Vagina (tissue), 2 donors: ENCODE measurements at regions not wholly inside any gene's neighbourhood (a gene's known extent, or its start where the extent isn't known, plus 50 kb on each side); places are given as distances from the start of the nearest gene placed in this dataset.

Experiments
- DNase-seq, 2 donors: peaks; one replicate each; pipeline ENCODE4 v3.0.0-alpha.2; 2017; ENCODE audit errors: extremely low spot score in 2 of 2
- H3K27ac ChIP-seq: fragments of 200-600 bp; sonication (generic); one replicate; pipeline ENCODE4 v1.5.1; 2019
- H3K27me3 ChIP-seq: fragments of 200-600 bp; sonication (generic); one replicate; pipeline ENCODE4 v1.5.1; 2019
- H3K36me3 ChIP-seq, 2 donors: fragments of 200-600 bp; sonication (generic); one replicate each; pipeline ENCODE4 v1.5.1; 2017 to 2019
- H3K4me1 ChIP-seq: fragments of 200-600 bp; sonication (generic); one replicate; pipeline ENCODE4 v1.5.1; 2019
- H3K4me3 ChIP-seq, 2 donors: fragments of 200-600 bp; sonication (generic); 1 replicate in 1 of 2; 2 replicates in 1 of 2; pipeline ENCODE4 v1.5.1; 2016 to 2019
- H3K9me3 ChIP-seq: fragments of 200-600 bp; sonication (generic); one replicate; pipeline ENCODE4 v1.5.1; 2019
- POLR2A ChIP-seq, 2 donors: fragments of 450-650 bp; IDR thresholded peaks; one replicate each; pipeline ENCODE4 v1.6.1; 2017; ENCODE audit warnings: antibody characterized with exemption in 2 of 2, mild to moderate bottlenecking in 2 of 2, moderate library complexity in 2 of 2
- POLR2AphosphoS5 ChIP-seq, 2 donors: sonication (generic); formaldehyde crosslinking; IDR thresholded peaks; one replicate each; pipeline ENCODE4 v1.9.0; 2017; ENCODE audit warnings: antibody characterized with exemption in 2 of 2, mild to moderate bottlenecking in 2 of 2, low read depth in 1 of 2; ENCODE audit not compliant: insufficient read depth in 1 of 2
- intact Hi-C: fragments of 100-400 bp; cut with DNase I; formaldehyde crosslinking; loops from one replicate; pipeline ENCODE4 v1.15.1; 2023
- TF ChIP-seq, protein P1 (sequence below), 3 experiments: fragments of 450-650 bp in 2 of 3; fragments of 200-600 bp in 1 of 3; sonication (generic) in 1 of 3; IDR thresholded peaks; one replicate each; pipeline ENCODE4 v1.5.1; 2017 to 2019; ENCODE audit warnings: antibody characterized with exemption in 3 of 3, mild to moderate bottlenecking in 2 of 3, moderate library complexity in 2 of 3

DNA sequence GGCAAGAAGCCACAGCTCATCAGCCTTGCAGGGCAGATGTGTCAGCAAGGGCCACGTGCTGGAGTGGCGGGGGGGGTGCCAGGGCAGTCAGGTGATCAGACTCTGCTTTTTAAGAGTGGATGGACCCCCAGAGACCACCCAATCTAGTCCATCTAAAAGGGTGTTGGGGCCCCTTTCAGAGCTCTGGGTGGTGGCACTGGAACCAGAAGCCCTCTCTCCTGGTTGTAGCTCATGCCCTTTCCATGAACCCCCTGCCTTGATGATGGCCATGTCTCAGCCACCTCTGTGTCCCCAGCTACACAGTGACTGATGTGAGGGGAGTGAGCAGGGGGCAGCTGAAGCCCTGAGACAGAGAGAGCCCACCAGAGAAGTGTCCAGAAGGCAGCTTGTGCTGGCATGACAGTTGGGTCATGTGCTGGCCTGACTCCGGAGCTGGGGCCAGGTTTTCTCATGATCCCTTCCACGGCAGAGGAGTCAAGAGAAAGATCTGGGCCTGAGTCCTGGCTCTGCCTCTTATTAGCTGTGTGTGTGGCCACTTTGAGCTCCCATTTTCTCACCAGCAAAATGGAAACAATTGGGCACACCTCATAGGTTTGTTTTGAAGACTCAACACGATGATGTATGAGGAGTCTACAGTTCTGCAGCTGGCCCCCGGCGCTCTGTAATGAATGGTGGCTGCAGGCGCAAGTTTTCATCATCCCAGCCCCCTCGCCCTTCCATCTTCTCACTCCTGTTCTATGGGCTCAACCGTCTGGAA is 195.7 kb downstream of the ZFP36L2 start:
- TF ChIP-seq, protein P1, sequence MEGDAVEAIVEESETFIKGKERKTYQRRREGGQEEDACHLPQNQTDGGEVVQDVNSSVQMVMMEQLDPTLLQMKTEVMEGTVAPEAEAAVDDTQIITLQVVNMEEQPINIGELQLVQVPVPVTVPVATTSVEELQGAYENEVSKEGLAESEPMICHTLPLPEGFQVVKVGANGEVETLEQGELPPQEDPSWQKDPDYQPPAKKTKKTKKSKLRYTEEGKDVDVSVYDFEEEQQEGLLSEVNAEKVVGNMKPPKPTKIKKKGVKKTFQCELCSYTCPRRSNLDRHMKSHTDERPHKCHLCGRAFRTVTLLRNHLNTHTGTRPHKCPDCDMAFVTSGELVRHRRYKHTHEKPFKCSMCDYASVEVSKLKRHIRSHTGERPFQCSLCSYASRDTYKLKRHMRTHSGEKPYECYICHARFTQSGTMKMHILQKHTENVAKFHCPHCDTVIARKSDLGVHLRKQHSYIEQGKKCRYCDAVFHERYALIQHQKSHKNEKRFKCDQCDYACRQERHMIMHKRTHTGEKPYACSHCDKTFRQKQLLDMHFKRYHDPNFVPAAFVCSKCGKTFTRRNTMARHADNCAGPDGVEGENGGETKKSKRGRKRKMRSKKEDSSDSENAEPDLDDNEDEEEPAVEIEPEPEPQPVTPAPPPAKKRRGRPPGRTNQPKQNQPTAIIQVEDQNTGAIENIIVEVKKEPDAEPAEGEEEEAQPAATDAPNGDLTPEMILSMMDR (IDR thresholded peaks at IDR 0.05) = no peak
- TF ChIP-seq POLR2AphosphoS5 (IDR thresholded peaks at IDR 0.05; ENCODE audit: insufficient read depth in 1 of 2, low read depth in 1 of 2) = no peak
- Histone ChIP-seq H3K9me3 (no peaks in the 10 kb centered on the region), H3K4me3 (no peak overlapping the region), H3K27ac (no peak overlapping the region), H3K4me1 (peaks cover 44% of the 10 kb centered on the region), H3K27me3 (no peaks in the 10 kb centered on the region), H3K36me3 (no peaks in the 10 kb centered on the region)
- no peak for DNase-seq
- intact Hi-C loops = loop anchor here (10.0 kb wide), 1 partner anchor 54 kb away; no protein-coding TSS in a partner anchor

DNA sequence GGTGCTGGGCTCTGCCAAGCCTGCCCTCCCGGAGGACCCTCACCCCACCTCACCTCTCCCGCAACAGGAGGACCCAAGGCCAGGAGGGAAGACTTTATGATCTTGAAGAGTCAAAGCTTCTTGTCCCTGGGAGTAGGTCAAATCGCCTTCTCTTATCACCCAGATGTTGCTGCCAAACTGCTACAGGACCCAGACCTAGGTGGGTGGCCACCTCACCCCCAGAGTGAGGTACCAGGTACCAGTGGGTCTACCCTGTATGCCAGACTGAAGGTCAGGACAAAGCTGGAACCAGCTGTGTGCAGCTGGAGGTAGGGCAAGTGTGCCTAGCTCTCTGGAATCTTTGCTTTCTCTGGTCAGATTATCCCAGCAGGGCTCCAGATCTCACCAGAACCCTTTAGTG is 197.2 kb downstream of the ZFP36L2 start:
- Histone ChIP-seq H3K27ac (no peak overlapping the region), H3K4me1 (peaks cover 55% of the 10 kb centered on the region), H3K9me3 (no peaks in the 10 kb centered on the region), H3K27me3 (no peaks in the 10 kb centered on the region), H3K36me3 (no peaks in the 10 kb centered on the region), H3K4me3 (no peak overlapping the region)
- DNase-seq = no peak
- no peak for TF ChIP-seq POLR2A (IDR thresholded peaks at IDR 0.05)
- no peak for TF ChIP-seq POLR2AphosphoS5 (IDR thresholded peaks at IDR 0.05; ENCODE audit: insufficient read depth in 1 of 2, low read depth in 1 of 2)
- intact Hi-C loops = no loop called here

DNA sequence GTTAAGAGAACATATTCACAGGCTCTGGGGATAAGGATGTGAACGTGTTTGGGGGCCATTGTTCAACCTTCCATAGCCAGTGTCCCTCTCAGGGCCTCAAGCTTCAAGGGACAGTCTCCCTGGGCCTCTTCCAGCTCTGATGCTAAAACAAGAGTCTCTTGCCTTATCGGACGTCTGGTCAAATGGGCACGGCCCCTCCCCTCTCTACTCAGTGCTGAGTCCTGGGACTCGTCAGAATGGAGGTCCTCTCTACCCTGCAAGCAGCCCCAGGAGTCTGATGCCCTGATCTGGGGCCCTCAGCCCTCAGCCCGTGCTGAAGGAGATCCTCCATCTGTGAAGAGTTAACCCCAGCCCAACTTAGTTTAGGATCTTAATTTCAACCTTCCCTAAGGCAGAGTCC is 198.2 kb downstream of the ZFP36L2 start:
- TF ChIP-seq POLR2AphosphoS5 (IDR thresholded peaks at IDR 0.05; ENCODE audit: insufficient read depth in 1 of 2, low read depth in 1 of 2) (no peak), POLR2A (IDR thresholded peaks at IDR 0.05) (no peak)
- TF ChIP-seq, protein P1 (IDR thresholded peaks at IDR 0.05) = no peak
- DNase-seq = no peak
- Histone ChIP-seq H3K4me1 (peaks cover 57% of the 10 kb centered on the region), H3K9me3 (no peaks in the 10 kb centered on the region), H3K4me3 (no peak overlapping the region), H3K27me3 (no peaks in the 10 kb centered on the region), H3K36me3 (no peaks in the 10 kb centered on the region), H3K27ac (no peak overlapping the region)
- intact Hi-C loops = no loop called here

DNA sequence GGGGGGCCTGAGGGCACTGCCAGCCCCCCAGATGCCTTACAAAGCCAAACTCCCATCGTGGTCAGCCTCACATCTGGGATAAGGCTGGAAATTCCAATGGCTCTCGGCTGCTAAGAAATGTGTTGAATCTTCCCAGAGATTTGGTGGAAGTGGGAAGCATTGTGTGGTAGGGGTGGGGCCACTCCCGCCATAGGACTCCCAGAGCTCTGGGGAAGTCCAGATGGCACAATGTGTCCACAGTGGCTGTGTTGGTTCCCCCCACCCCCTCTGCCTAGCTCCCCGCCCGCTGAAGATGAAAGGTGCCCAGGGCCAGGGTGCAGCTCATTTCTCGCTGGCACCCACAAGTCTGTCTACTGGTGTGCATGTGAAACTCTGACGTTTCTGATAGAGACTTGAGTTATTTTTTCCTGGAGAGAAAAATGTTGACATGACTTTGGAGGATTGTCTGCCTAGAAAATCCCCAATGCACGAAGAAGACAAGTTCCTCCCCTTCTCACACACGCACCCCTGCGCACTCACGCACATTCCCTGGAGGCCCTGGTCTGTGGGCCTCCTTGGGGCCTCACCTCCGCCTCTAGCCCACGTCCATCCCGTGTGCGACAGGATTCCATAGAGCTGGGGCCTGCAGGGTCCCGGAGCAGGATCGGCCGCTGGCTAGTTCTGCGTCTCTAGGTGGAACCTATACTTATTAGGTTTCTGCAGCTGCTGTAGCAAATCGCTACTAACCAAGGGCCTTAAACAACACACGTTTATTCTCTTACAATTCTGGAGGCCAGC is 199.1 kb downstream of the ZFP36L2 start:
- H3K4me1 ChIP-seq = peaks cover 49% of the 10 kb centered on the region
- no peak for TF ChIP-seq POLR2AphosphoS5 (IDR thresholded peaks at IDR 0.05; ENCODE audit: insufficient read depth in 1 of 2, low read depth in 1 of 2)
- TF ChIP-seq POLR2A (IDR thresholded peaks at IDR 0.05) = no peak
- TF ChIP-seq, protein P1 (IDR thresholded peaks at IDR 0.05) = no peak
- H3K27me3 ChIP-seq = no peaks in the 10 kb centered on the region
- peak overlapping the region; percentile 72 for H3K27ac ChIP-seq
- intact Hi-C loops = no loop called here
- no peak for DNase-seq
- H3K36me3 ChIP-seq = no peaks in the 10 kb centered on the region
- no peak overlapping the region for H3K4me3 ChIP-seq
- no peaks in the 10 kb centered on the region for H3K9me3 ChIP-seq

DNA sequence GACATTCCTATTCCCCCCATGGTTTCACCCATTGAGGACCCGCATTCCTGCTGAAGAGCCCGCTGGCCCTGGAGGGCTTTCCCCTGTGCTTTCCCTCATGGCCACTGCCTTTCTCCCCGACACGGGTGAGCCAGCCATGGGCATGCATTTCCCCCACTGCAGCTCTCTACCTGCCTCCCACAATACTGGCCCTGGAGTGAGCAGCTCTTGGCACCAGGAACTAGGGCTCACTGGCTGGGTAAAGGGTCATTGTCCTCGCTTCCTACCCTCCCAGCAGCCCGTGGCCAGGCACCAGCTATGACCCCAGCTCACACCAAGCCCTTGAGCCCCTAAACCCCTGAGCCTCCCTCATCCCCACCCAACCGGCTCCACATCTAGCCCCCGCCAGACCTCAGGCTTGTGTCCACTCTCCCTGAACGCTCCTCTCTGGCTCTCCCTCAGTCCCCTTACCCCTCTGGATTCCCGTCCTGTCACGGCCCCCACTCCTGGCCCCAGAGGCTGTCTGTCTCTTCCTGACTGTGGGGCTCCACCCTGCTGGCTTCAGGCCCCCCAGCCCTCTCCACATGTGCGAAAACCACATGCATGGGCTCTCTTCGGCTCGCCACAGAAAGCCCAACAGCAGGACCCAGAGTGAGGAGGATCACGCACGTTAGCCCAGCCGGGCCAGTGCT is 199.8 kb downstream of the ZFP36L2 start:
- DNase-seq = no peak
- TF ChIP-seq POLR2AphosphoS5 (IDR thresholded peaks at IDR 0.05; ENCODE audit: insufficient read depth in 1 of 2, low read depth in 1 of 2) (peak in 1 of 2 donors; percentile 13), POLR2A (IDR thresholded peaks at IDR 0.05) (no peak)
- TF ChIP-seq, protein P1 (IDR thresholded peaks at IDR 0.05) = no peak
- intact Hi-C loops = no loop called here
- H3K4me1 ChIP-seq = peaks cover 42% of the 10 kb centered on the region
- no peak overlapping the region for H3K4me3 ChIP-seq
- H3K9me3 ChIP-seq = no peaks in the 10 kb centered on the region
- H3K27ac ChIP-seq = peak overlapping the region; percentile 72
- H3K27me3 ChIP-seq = no peaks in the 10 kb centered on the region
- H3K36me3 ChIP-seq = no peaks in the 10 kb centered on the region
